ENCODE measurements at regions not wholly inside any gene's neighbourhood (a gene's known extent, or its start where the extent isn't known, plus 50 kb on each side); places are given as distances from the start of the nearest gene placed in this dataset.

DNA sequence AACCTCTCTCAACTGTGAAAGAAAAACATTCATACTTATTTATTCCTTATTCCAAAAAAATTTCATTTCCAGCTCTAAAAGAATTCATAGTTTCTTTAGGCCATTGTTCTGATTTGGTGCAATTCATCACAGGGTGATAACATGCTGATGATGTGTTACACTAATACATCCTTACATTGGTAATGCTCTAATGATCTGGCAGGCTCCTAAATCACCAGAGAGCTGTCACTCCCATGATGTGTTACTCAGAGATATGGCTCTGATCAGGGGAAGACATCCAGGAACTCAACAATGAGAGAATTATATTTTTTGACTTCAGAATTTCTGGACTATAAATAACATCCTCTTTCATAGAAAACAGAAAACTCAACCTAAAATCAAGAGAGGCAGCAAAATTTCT, 209.3 kb downstream of the CHD9NB start:
- Histone ChIP-seq H3K4me1 (ENCODE audit: insufficient read depth, low read length, poor library complexity, severe bottlenecking) (no peaks in the 10 kb centered on the region), H3K36me3 (ENCODE audit: insufficient read depth, low read length) (no peaks in the 10 kb centered on the region), H3K9me2 (replicated peaks; ENCODE audit: low read depth, low read length) (0 out of 2 replicates have a peak, but pooled peaks cover 2% of the 10 kb centered on the region), H3K27me3 (ENCODE audit: insufficient read depth, low read length, poor library complexity, severe bottlenecking) (no peaks in the 10 kb centered on the region), H2AFZ (ENCODE audit: low read length) (no peak overlapping the region), H3K4me2 (ENCODE audit: low read depth, low read length, poor library complexity, severe bottlenecking) (no peak overlapping the region), H3F3A (ENCODE audit: low read depth) (no peaks in the 10 kb centered on the region), H3K9me3 (ENCODE audit: insufficient read depth, low read depth, low read length) (no peaks in the 10 kb centered on the region), H3K79me2 (ENCODE audit: insufficient read depth, low read length) (no peaks in the 10 kb centered on the region), H3K9ac (ENCODE audit: low read depth, low read length, poor library complexity, severe bottlenecking) (no peak overlapping the region), H3K4me3 (ENCODE audit: low read length, poor library complexity, severe bottlenecking) (no peak overlapping the region), H4K20me1 (ENCODE audit: insufficient read depth, low read length, poor library complexity, severe bottlenecking) (no peaks in the 10 kb centered on the region)
- TF ChIP-seq, protein P1, sequence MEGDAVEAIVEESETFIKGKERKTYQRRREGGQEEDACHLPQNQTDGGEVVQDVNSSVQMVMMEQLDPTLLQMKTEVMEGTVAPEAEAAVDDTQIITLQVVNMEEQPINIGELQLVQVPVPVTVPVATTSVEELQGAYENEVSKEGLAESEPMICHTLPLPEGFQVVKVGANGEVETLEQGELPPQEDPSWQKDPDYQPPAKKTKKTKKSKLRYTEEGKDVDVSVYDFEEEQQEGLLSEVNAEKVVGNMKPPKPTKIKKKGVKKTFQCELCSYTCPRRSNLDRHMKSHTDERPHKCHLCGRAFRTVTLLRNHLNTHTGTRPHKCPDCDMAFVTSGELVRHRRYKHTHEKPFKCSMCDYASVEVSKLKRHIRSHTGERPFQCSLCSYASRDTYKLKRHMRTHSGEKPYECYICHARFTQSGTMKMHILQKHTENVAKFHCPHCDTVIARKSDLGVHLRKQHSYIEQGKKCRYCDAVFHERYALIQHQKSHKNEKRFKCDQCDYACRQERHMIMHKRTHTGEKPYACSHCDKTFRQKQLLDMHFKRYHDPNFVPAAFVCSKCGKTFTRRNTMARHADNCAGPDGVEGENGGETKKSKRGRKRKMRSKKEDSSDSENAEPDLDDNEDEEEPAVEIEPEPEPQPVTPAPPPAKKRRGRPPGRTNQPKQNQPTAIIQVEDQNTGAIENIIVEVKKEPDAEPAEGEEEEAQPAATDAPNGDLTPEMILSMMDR (conservative IDR thresholded peaks at IDR 0.05; ENCODE audit: low read length) = no peak
- no peak for TF ChIP-seq EZH2phosphoT487 (IDR thresholded peaks at IDR 0.05; ENCODE audit: borderline replicate concordance)

DNA sequence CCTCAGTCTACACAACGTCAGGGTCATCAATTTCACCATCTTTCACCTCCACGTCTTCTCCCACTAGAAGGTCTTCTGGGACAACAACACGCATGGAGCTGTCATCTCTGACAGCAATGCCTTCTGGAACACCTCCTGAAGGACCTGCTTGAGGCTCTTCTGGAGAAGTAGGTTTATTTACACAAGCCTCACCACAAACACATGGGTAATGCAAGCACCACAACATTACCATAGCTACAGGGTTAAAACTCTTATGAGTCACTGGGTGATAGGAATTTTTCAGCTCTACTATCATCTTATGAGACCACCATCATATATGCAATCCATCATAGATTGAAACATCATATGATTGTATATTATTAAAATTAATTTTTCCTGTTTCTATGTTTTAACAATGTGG, 215.4 kb downstream of the CHD9NB start:
- no peak for TF ChIP-seq EZH2phosphoT487 (IDR thresholded peaks at IDR 0.05; ENCODE audit: borderline replicate concordance)
- TF ChIP-seq, protein P1 (conservative IDR thresholded peaks at IDR 0.05; ENCODE audit: low read length) = no peak
- H3K4me3 ChIP-seq (ENCODE audit: low read length, poor library complexity, severe bottlenecking) = no peak overlapping the region
- no peaks in the 10 kb centered on the region for H3K79me2 ChIP-seq (ENCODE audit: insufficient read depth, low read length)
- H2AFZ ChIP-seq (ENCODE audit: low read length) = no peak overlapping the region
- no peaks in the 10 kb centered on the region for H3K9me3 ChIP-seq (ENCODE audit: insufficient read depth, low read depth, low read length)
- no peaks in the 10 kb centered on the region for H3K4me1 ChIP-seq (ENCODE audit: insufficient read depth, low read length, poor library complexity, severe bottlenecking)
- H3K36me3 ChIP-seq (ENCODE audit: insufficient read depth, low read length) = no peaks in the 10 kb centered on the region
- H3K4me2 ChIP-seq (ENCODE audit: low read depth, low read length, poor library complexity, severe bottlenecking) = no peak overlapping the region
- no peaks in the 10 kb centered on the region for H4K20me1 ChIP-seq (ENCODE audit: insufficient read depth, low read length, poor library complexity, severe bottlenecking)
- H3F3A ChIP-seq (ENCODE audit: low read depth) = no peaks in the 10 kb centered on the region
- no peak overlapping the region for H3K9ac ChIP-seq (ENCODE audit: low read depth, low read length, poor library complexity, severe bottlenecking)
- H3K27me3 ChIP-seq (ENCODE audit: insufficient read depth, low read length, poor library complexity, severe bottlenecking) = no peaks in the 10 kb centered on the region
- 0 out of 2 replicates have a peak, but pooled peaks cover 3% of the 10 kb centered on the region for H3K9me2 ChIP-seq (replicated peaks; ENCODE audit: low read depth, low read length)

DNA sequence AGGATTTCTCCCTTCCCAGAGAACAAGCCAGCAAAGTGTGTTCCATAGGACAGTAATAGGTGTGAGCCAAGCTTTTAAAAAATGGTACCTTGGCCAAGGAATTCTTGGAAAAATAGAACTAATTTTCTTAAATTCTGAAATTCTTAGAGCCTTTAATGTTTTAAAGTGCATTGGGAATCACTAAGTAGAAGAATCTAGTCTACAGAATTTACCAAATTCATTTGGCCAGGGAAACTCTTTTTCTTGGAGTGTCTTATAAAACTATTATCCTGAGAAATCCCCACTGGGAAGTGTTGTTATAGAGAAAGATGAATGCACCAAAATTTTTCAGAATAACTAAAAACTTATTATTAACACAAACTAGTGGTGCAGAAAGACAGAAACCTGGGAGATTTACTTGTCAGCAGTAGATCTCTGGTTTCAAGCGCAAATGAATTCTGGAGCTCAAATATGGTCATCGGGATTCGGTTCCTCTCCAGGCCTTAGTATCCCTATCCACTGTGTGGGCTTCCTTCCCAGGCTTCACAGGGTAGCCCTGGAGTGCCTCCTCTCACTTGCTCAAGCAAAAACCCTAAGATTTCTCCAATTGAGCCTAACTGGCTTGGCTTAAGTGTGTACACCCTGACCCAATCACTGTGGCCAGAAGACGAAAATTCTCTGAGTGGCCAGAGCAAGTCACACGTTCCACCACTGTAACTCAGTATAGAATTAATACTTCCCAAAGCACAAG, 217.8 kb downstream of the CHD9NB start:
- Histone ChIP-seq H3K9ac (ENCODE audit: low read depth, low read length, poor library complexity, severe bottlenecking) (no peak overlapping the region), H3K79me2 (ENCODE audit: insufficient read depth, low read length) (no peaks in the 10 kb centered on the region), H3K4me3 (ENCODE audit: low read length, poor library complexity, severe bottlenecking) (no peak overlapping the region), H3K27me3 (ENCODE audit: insufficient read depth, low read length, poor library complexity, severe bottlenecking) (no peaks in the 10 kb centered on the region), H3K4me2 (ENCODE audit: low read depth, low read length, poor library complexity, severe bottlenecking) (no peak overlapping the region), H3F3A (ENCODE audit: low read depth) (no peaks in the 10 kb centered on the region), H3K4me1 (ENCODE audit: insufficient read depth, low read length, poor library complexity, severe bottlenecking) (no peaks in the 10 kb centered on the region), H2AFZ (ENCODE audit: low read length) (no peak overlapping the region), H4K20me1 (ENCODE audit: insufficient read depth, low read length, poor library complexity, severe bottlenecking) (no peaks in the 10 kb centered on the region), H3K36me3 (ENCODE audit: insufficient read depth, low read length) (no peaks in the 10 kb centered on the region), H3K9me2 (replicated peaks; ENCODE audit: low read depth, low read length) (0 out of 2 replicates have a peak, but pooled peaks cover 3% of the 10 kb centered on the region), H3K9me3 (ENCODE audit: insufficient read depth, low read depth, low read length) (no peaks in the 10 kb centered on the region)
- TF ChIP-seq, protein P1 (conservative IDR thresholded peaks at IDR 0.05; ENCODE audit: low read length) = no peak
- TF ChIP-seq EZH2phosphoT487 (IDR thresholded peaks at IDR 0.05; ENCODE audit: borderline replicate concordance) = no peak

Data from Loucy (cell line).